Tongue (tissue), 1 donor: ENCODE measurements at regions not wholly inside any gene's neighbourhood (a gene's known extent, or its start where the extent isn't known, plus 50 kb on each side); places are given as distances from the start of the nearest gene placed in this dataset.

ENCODE experiments used
- DNase-seq: peaks from one replicate; pipeline ENCODE4 v3.0.0-alpha.2; 2015

DNA sequence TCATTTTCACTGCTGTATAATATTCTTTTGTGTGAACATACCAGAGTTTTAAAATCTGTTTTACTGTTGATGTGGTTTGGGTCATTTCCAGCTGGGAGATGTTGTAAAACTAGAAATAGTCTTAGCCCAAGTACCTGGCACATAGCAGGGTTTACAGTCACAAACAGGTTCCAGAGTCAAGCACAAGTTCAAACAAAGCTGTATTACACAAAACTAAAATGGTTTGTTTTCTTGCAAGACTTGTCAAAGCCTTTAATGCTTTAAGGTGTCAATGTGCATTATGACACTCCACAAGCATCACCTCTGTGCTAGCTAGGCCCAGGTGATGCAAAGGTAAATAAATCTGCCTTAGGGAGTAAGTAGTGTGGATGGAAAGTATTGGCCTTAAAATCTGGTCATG lies 379.1 kb downstream of the MN1 start:
- no peak for DNase-seq

DNA sequence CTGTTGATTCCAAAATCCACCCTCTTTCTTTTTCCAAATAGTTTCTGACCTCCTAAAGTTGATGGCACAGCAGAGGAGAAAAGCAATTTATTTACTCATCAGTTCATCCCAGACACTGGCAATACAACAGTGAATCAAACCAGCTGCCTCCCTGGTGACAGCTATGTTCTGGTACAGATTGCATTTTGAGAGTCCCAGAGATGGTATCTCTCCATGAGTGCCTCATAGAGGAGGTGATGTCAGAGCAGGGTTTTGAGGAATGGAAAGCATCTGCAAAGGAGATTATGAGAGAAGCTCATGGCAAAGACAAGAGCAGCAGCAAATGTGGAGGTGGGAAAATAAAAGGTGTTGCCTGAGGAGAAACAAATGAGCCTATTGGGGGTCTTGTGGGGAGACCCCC lies 377.2 kb downstream of the MN1 start:
- DNase-seq, result no peak

DNA sequence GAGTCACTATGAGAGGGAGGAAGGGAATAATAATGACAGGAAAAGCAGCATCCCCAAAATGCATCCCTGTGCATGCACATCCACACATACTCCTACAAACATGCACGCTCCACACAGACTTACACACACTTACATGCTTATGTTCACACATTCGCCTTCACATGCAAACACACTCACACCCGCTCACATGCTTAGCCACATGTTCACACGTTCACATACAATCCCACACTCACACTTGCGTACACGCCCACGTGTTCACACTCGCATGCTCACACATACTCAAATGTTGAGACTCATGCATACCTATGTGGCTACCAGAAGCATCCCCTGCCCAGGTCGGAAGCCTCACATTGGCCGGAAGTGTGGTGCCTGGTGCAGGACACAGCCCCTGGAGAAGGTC lies 372.1 kb downstream of the MN1 start:
- no peak for DNase-seq

DNA sequence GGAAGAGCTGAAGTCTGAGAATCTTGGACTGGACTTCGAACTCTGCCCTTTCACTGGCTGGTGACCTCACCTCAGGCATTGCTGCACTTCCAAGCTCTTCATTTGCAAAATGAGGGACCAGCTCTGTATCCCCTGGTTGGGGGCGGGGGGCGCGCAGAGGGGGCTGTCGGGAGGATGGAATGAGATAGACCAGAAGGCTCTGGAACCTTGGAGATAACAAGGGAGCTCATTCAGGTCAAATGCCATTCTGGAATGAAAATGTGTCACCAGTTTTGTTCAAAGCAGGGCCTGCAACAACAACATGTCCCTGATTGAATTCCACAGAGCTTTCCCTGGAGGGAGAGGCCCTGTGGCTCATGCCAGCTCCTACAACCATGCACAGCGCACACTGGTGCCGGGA lies 370.5 kb downstream of the MN1 start:
- DNase-seq, result no peak

DNA sequence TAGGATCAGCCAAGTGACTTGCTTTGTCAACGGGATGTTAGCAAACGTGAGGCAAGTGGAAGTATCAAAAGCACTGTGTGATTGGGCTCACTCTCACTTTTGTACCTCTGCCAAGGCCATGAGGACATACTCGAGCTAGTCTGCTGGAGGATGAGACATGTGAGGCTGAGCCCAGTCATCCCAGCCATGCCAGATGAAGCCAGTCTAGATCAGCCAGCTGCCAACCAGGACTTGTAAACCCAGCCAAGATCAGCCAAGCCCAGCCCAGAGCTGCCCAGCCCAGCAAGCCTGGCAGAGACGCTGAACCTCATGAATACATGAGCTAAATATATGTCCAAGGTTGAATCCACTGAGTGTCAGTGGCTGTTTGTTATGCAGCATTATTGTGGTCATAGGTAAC lies 369.7 kb downstream of the MN1 start:
- no peak for DNase-seq

DNA sequence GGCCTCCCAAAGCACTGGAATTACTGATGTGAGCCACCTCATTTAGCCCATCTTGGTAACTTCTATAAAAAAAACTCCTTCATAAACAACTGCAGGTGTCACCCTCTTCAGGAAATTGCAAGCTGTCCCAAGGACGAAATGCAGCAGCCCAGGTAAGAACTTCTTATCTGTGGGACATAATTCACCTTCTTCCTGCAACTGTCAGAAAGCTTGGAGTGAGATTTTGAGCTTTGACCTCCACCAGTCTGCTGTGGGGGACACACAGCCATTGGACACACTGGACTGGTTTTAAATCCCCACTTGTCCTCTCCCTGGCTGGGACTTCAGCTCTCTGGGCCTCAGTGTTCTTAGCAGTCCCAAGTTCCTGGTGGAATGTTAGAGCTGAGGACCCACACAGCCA lies 368.5 kb downstream of the MN1 start:
- DNase-seq, result no peak

DNA sequence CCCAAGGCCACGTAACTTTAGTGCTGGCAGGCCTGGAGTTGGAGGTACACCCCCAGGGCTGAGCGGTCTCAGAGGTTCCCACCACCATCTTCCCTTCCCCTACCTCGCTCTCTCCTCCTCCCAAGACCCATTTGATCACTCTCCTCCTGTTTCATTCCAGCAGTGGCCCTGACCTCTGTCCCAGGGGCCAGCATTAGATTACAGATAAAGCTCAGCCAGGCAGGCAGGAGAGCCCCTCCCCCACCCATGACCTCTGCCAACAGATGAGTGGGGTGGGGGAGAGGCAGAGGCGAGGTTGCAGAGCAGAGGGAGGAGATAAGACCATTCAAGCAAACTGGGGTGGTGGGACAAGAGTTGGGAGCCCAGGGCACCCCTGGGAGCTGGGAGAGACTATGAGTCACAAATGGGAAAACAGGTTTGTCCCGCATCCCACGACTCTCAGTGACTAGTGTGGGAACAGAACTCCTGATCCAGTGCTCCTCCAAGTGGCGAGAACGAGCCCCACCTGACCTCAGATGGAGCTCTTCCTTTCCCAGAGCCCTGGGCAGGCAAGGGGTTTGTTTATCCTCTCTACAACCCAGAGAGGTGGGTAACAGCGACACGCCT lies 367.9 kb downstream of the MN1 start:
- no peak for DNase-seq

DNA sequence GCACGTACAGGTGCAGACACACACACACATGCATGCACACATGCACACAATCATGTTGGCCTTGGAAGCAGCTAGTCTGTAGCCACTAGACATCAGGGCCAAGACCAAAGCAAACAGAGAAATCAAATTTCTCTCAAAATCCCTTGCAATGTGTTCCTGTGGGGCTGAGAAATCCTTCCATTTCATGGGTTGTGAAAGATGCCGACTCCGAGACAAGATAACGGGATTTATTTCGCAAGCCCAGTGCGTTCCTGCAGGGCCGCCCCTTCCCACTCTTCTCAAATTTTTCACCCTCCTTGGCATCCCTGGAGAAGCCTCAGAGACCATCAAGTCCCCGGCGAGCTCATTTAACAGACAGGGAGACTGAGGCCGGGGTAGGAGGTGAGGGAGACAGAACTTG lies 366.7 kb downstream of the MN1 start:
- DNase-seq, result no peak

DNA sequence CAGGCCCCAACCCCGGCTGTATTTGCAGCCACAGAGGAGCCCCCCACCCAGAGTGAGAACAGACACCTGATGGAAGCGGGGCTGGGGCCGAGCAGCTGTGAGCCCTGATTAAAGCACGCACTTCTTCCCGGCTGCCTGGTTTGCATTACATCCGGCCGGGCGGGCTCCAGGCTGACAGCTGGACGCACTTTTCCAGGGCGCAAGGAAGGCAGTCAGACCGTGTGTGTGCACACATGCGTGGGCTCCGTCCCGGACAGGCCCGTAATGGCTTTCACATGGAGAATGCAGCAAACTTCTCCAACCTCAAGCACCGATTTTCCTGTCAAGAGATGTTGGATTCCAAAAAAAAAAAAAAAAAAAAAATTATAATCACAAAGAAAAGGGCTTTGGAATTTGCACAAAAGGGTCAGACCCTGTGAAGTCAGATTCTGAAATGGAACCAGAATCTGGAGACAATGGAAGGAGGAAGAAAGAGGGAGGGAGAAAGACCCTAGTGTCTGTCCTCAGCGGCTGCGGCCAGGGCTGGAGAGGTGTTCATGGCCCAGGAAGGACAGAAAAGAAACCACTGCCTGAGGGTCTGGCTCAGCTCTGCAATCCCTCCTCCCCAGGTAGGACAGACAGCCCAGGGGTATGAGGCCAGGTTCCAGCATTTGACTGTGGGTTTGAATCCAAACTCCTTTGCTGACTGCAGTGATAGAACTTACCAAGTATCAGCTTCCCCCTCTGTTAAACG lies 365.5 kb downstream of the MN1 start:
- DNase-seq, result peak; percentile 96

DNA sequence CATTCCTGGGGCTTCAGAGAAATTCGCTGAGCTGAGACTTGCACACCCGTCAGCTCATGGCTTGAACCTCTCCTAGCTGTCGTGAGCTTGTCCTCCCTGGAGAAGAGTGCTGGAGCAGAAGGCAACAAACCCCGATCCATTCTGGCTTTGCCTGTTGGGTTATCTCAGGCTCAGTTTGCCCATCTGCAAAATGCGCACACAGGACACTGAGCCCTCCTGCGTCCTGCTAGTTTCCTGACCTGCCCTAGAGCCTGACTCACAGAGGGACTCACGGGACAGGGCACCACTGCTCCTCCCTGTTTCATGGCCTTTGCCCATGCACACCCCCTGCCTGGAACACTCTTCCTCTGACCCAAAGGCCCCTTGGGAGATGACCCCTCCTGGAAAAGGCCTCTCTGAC lies 365.0 kb downstream of the MN1 start:
- no peak for DNase-seq

DNA sequence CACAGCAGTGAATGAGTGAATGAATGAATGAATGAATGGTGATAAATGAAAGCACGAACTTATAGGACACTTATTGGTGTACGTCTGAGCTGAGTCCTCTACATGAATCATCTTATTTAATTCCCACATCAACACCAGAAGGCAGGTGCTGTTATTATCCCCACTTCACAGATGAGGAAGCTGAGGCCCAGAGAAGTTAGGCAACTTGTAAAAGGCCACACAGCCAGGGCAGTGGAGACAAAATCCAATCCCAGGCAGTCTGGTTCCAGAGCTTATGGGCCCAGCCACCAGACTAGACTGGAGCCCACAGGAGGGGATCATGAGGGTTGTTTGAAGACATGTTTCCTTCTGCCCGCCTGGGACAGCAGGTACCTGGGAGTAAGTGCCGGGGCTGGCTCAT lies 364.0 kb downstream of the MN1 start:
- DNase-seq, result no peak

DNA sequence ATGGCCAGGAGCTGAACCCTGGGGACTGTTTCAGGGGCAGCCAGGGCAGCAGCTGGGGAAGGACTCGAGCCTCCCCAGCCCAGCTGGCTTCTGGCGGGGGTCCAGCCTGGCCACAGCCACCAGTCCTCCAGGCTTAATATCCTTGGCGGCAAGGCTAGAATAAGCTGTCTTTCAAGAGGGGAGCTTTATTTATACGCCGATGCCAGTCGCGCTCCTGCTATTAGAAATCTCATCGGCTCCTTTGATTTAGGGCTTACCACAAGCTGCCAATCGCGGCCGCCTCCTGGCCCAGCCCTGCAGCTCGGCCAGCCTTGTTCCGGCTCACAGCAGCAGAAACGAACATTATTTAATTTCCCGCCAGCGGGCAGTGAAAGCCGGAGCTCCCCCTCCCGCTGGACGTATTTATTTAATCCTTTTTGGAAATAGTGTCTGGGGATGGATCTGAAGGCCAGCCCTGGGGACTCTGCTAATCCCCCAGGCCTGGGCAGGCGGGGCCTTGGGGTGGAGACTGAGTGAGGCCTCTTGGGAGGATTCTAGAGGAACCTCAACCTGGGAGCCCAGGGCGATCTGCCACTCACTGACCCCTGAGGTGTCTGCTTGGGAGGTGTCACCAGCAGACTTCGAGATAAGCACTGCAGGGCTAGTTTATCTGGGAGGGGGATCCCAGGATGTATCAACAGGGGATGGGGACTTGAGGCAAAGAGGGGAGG lies 363.1 kb downstream of the MN1 start:
- peak; percentile 92 for DNase-seq

DNA sequence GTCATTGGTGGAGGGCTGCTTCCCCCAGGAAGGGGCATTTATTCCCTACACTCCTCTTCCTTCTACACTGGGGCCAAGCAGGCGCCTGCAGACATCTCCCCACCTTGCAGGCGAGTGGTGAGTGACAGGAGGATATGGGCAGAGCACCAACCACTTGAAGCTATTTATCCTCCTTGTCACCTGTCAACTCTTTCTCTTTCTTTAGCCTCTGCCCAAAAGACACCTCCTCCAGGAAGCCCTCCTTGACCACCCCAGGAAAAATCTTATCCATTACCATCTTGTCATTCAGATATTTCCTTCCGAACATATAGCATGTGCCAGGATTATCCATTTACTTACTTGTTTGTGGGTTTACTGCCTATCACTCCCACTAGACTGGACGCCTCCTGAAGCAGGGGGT lies 362.4 kb downstream of the MN1 start:
- DNase-seq, result no peak

DNA sequence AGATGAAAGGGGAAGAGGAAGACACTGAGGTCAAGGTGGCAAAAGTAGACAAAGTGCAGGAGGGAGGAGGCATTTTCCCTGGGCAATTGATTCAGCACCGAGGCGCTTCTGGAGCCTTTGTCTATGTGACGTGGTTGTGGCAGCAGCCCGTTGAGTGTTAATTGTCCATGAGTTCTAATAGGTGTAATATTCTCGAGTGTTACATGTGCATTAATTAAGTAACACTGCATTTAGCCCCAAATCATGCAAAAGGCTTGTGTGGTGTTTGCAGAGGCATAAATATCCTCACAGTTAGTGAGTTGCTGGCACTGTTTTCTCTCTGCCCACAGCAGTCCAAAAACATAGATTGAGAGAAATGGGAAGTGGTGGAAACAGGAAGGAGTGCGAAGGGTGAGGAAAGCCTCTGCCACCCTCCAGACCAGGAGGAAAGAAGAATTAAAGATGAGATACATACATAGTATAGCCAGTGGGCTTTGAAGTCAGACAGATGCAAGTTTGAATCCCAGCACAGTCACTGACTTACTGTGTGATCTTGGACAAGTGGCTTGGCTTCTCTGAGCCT lies 361.2 kb downstream of the MN1 start:
- no peak for DNase-seq

DNA sequence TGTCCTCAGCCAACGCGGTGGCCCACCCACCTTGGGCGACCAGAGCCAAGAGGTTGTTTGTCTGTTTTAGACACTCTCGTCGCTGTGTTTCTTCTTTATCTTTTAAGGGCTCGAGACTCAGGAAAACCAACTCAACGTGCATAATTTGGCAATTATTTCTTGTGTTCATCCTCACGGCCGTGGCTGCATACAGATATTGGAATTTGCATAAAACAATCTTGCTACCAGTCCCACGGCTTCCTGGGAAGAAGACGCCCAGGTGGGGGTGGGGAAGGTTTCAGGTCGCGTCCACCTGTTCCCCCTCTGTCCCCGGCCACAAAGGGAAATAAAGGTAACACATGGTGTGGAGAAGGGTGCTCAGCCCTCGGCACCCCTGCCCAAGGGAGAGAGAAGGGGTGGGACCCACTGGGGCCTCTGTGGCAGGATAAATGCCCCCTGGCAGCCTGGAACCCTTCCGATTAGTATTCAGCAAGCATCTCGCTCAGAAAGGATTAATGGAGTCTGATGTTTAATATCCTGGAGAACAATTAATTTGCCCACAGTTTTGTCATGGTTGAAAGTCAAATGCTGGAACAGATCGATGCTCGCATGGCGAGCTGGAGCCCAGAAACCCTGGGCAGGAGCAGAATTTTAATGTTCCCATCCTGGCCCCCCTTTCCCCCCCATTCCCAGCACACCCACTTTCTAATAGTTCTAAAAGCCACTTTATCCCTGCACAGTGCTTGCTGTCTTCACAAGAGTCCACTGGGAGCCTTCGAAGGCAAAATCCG lies 359.7 kb downstream of the MN1 start:
- DNase-seq, result no peak

DNA sequence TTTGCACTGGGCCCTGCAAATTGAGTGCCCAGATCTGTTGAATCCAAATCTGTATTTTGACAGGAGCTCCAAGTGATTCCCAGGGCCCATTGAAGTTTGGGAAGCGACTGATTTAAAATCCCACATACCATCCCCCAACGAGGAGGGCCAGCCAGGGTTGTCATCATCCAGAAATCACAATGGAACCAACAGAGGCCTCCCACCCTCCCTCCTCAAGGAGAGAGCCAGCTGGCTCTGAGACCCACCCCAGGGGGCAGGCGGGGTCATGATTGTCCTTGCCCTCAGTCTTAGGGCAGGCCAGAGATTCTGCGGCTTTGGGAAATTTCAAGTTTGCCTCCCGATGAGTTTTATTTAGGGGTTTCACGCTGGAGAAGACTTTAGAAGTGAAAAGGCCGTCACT lies 358.2 kb downstream of the MN1 start:
- no peak for DNase-seq

DNA sequence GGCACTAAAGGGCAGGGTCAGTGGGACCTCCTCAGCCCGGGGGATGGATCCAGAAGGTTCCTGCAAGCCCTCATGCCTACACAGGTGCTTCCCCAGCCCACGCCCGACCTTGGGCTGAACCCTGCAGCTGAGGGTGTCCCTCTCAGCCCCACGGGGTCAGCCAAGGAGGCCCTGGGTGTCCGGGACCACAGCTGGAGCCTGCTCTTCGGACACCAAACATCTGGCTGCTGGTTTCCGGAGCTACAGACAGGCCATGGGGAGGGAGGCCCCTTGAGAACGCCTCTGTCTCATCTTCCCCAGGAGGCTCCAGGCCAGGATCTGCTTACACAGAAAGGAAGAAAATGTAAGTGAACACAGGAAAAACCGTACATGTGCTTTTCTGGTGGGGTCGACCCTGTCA lies 355.7 kb downstream of the MN1 start:
- DNase-seq, result no peak

DNA sequence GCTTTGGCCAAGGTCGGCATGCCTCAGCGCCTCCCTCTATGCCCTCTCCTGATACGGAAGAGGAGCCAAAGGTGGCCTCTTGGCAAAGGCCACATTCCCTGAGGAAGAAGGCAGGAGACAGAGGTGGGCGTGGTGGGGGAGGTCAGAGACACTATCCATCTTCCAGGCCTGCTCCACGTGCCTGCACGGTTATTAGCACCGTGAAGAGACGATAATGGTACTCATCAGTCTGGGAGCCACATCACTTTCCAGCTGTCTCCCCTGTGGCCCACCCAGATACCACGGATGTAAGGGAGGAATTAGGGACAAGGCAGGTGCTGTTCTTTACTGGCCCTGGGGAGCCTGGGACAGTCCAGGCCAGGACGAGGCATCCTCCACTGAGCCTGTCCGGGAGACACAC lies 354.3 kb downstream of the MN1 start:
- DNase-seq, result no peak

DNA sequence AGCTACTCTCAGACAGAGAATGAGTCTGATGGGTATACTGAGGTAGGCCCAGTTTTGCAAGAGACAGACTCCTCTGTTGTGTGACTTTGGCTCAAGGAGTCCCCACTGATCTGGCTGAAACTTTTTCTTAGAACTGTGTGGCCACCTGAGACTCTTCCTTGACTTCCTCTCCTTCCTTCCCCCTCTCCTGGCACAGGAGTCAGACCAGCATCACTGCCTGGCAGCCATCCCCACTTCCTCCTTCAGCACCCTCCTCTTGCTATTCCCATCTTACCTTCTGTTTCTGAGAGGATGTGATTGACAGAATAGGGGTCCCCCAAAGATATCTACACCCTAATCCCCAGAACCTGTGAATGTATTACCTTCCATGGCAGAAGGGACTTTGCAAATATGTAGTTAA lies 351.1 kb downstream of the MN1 start:
- no peak for DNase-seq

DNA sequence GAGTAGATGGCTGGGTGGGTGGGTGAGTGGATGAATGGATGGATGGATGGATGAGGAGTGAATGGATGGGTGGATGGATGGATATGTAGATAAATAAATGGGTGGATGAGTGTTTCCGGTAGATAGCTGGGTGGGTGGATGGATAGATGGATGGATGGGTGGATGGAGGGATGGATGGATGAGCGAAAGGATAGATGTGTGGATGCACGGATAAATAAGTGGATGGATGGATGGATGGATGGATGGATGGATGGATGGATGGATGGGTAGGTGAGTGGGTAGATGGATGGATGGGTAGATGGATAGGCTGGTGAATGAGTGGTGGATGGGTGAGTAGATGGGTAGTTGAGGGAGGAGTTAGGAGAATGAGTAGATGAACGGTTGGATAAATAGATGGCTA lies 349.3 kb downstream of the MN1 start:
- no peak for DNase-seq

DNA sequence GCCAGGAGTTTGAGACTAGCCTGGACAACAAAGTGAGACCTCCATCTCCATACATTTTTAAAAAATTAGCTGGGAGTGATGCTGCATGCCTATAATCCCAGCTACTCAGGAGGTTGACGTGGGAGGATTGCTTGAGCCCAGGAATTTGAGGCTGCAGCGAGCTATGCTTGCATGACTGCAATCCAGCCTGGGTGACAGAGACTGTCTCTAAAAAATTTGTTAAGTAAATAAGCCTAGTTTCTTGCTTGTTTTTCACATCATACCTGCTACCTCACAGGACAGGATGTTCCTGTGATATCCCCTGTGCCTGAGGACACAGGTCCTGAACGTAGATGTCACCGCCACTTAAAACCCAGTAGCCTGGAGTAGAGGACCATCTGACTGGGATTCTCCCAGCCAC lies 348.6 kb downstream of the MN1 start:
- no peak for DNase-seq

DNA sequence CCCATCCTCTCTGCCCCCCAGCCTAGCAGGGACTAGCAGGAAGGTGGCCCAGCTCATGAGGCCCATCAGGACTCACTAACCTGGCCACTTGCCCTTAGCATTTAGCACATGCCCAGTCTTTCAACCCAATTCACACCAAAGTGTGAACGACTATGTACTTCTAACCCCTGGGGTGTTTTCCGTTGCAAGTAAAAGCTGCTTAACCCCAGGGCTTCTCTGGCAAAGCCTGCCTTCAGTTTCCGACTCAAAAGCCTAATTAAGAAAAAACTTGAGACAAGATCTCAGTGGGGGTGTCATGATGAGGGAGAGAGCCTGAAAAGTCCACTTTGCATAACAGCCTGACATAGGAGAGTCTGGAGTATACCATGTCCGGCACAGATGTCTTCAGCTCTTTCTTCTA lies 347.8 kb downstream of the MN1 start:
- DNase-seq, result no peak
